Uterus (tissue), 2 donors: ENCODE measurements at regions not wholly inside any gene's neighbourhood (a gene's known extent, or its start where the extent isn't known, plus 50 kb on each side); places are given as distances from the start of the nearest gene placed in this dataset.

Experiments used
- CTCF ChIP-seq, 4 experiments: fragments of 200-600 bp in 2 of 4; fragments of 450-650 bp in 2 of 4; sonication (generic) in 2 of 4; IDR thresholded peaks; one replicate each; pipeline ENCODE4 v1.5.1; 2016 to 2019; ENCODE audit warnings: antibody characterized with exemption in 4 of 4, mild to moderate bottlenecking in 2 of 4, moderate library complexity in 1 of 4
- POLR2A ChIP-seq, 2 donors: fragments of 450-650 bp; IDR thresholded peaks; one replicate each; pipeline ENCODE4 v1.6.1; 2016; ENCODE audit warnings: antibody characterized with exemption in 2 of 2, mild to moderate bottlenecking in 1 of 2, moderate library complexity in 1 of 2

- TF ChIP-seq CTCF (IDR thresholded peaks at IDR 0.05) (no peak), POLR2A (IDR thresholded peaks at IDR 0.05) (no peak)
Measured at GRCh38 chr18:40907842-40908241, 1047.2 kb upstream of the PIK3C3 start.
